ENCODE measurements at regions not wholly inside any gene's neighbourhood (a gene's known extent, or its start where the extent isn't known, plus 50 kb on each side); places are given as distances from the start of the nearest gene placed in this dataset.

GRCh38 chr7:130877236-130877990 is 143.4 kb upstream of the KLF14 start:
- Histone ChIP-seq H3K27ac (peak overlapping the region in 3 of 4 donors; percentile 16 to 94 (median 88)), H3K4me1 (peaks cover 0 to 88% (median 58%) of the 10 kb centered on the region in 4 donors), H3K9me3 (no peaks in the 10 kb centered on the region), H3K27me3 (no peaks in the 10 kb centered on the region), H3K4me3 (no peak overlapping the region), H3K36me3 (peaks cover 0 to 46% (median 0%) of the 10 kb centered on the region in 3 donors)
- no peak for DNase-seq (ENCODE audit: low spot score in 2 of 2)
- 92 to 95% methylated on average over 10 of the region's 10 CpGs for WGBS, 2 donors
- TF ChIP-seq CTCF (IDR thresholded peaks at IDR 0.05) (no peak), POLR2A (IDR thresholded peaks at IDR 0.05) (no peak), EP300 (IDR thresholded peaks at IDR 0.05) (no peak)

- no peaks in the 10 kb centered on the region for H3K9me3 ChIP-seq
- H3K36me3 ChIP-seq, result peaks cover 0 to 46% (median 2%) of the 10 kb centered on the region in 3 donors
- peak overlapping the region in 3 of 4 donors; percentile 16 to 94 (median 88) for H3K27ac ChIP-seq
- DNase-seq (ENCODE audit: low spot score in 2 of 2), result no peak
- H3K27me3 ChIP-seq, result no peaks in the 10 kb centered on the region
- TF ChIP-seq POLR2A (IDR thresholded peaks at IDR 0.05), result no peak
- TF ChIP-seq CTCF (IDR thresholded peaks at IDR 0.05), result no peak
- H3K4me3 ChIP-seq, result no peak overlapping the region
- WGBS, 2 donors, result 92 to 99% methylated on average over 4 of the region's 4 CpGs
- peaks cover 0 to 94% (median 60%) of the 10 kb centered on the region in 4 donors for H3K4me1 ChIP-seq
Observed at GRCh38 chr7:130877991-130878305, 143.9 kb upstream of the KLF14 start.

GRCh38 chr7:130878785-130879184 is 144.8 kb upstream of the KLF14 start:
- whole genome bisulfite sequencing, 2 donors, result 62 to 69% methylated on average over 2 of the region's 2 CpGs
- Histone ChIP-seq H3K4me3 (no peak overlapping the region), H3K4me1 (peaks cover 0 to 90% (median 60%) of the 10 kb centered on the region in 4 donors), H3K27me3 (no peaks in the 10 kb centered on the region), H3K36me3 (peaks cover 0 to 46% (median 6%) of the 10 kb centered on the region in 3 donors), H3K27ac (peak overlapping the region; percentile 13 to 94 (median 68)), H3K9me3 (no peaks in the 10 kb centered on the region)
- no peak for TF ChIP-seq EP300 (IDR thresholded peaks at IDR 0.05)
- TF ChIP-seq CTCF (IDR thresholded peaks at IDR 0.05), result no peak
- no peak for TF ChIP-seq POLR2A (IDR thresholded peaks at IDR 0.05)
- no peak for DNase-seq (ENCODE audit: low spot score in 2 of 2)

- H3K36me3 ChIP-seq, result peaks cover 0 to 46% (median 10%) of the 10 kb centered on the region in 3 donors
Observed at GRCh38 chr7:130879191-130879590, 145.2 kb upstream of the KLF14 start.

More at GRCh38 chr7:130879191-130879590, 145.2 kb upstream of the KLF14 start:
- 72 to 76% methylated on average over 2 of the region's 2 CpGs for WGBS, 2 donors
- Histone ChIP-seq H3K9me3 (no peaks in the 10 kb centered on the region), H3K4me1 (peaks cover 0 to 87% (median 60%) of the 10 kb centered on the region in 4 donors), H3K27ac (peak overlapping the region; percentile 13 to 94 (median 68)), H3K4me3 (no peak overlapping the region), H3K27me3 (no peaks in the 10 kb centered on the region)
- no peak for DNase-seq (ENCODE audit: low spot score in 2 of 2)
- TF ChIP-seq EP300 (IDR thresholded peaks at IDR 0.05), result no peak
- TF ChIP-seq CTCF (IDR thresholded peaks at IDR 0.05), result no peak
- TF ChIP-seq POLR2A (IDR thresholded peaks at IDR 0.05), result no peak

All from tibial nerve (tissue), 4 donors.